Fibroblast of lung (primary cell): ENCODE measurements at regions not wholly inside any gene's neighbourhood (a gene's known extent, or its start where the extent isn't known, plus 50 kb on each side); places are given as distances from the start of the nearest gene placed in this dataset.

ENCODE experiments used
- DNase-seq, 2 donors: peaks; one replicate each; pipeline versions ENCODE4 v3.0.0 to v3.0.0-alpha.2; 2010; ENCODE audit warnings: low read depth in 2 of 2
- H2AFZ ChIP-seq: 2 replicates; pipeline ENCODE4 v1.5.1; 2012; ENCODE audit warnings: low read length, control low read depth, inconsistent platforms
- H3K27ac ChIP-seq: 2 replicates; pipeline ENCODE4 v1.5.1; 2011; ENCODE audit warnings: low read length, control low read depth; ENCODE audit not compliant: insufficient read depth
- H3K27me3 ChIP-seq: 2 replicates; pipeline ENCODE4 v1.5.1; 2011; ENCODE audit warnings: mild to moderate bottlenecking, low read length; ENCODE audit not compliant: control insufficient read depth, insufficient read depth
- H3K36me3 ChIP-seq: 2 replicates; pipeline ENCODE4 v1.5.1; 2011; ENCODE audit warnings: low read length; ENCODE audit not compliant: control insufficient read depth, insufficient read depth
- H3K4me1 ChIP-seq: 2 replicates; pipeline ENCODE4 v1.5.1; 2011; ENCODE audit warnings: low read length; ENCODE audit not compliant: control insufficient read depth, insufficient read depth; ENCODE audit errors: extremely low read depth
- H3K4me2 ChIP-seq: 2 replicates; pipeline ENCODE4 v1.5.1; 2011; ENCODE audit warnings: low read length, control low read depth; ENCODE audit not compliant: insufficient read depth; ENCODE audit errors: extremely low read depth
- H3K4me3 ChIP-seq, 4 experiments: fragments of 200-600 bp in 1 of 4; sonication (generic) in 1 of 4; replicated peaks in 1 of 4; 2 replicates each; pipeline ENCODE4 v1.5.1; 2011 to 2016; ENCODE audit warnings: low read length in 4 of 4, low read depth in 3 of 4, mild to moderate bottlenecking in 3 of 4, control low read depth in 2 of 4, inconsistent platforms in 1 of 4, mixed read lengths in 1 of 4; ENCODE audit not compliant: insufficient read depth in 1 of 4; ENCODE audit errors: control extremely low read depth in 1 of 4
- H3K79me2 ChIP-seq: 2 replicates; pipeline ENCODE4 v1.5.1; 2012; ENCODE audit warnings: mild to moderate bottlenecking, low read length, inconsistent platforms; ENCODE audit not compliant: control insufficient read depth, insufficient read depth
- H3K9ac ChIP-seq: 2 replicates; pipeline ENCODE4 v1.5.1; 2011; ENCODE audit warnings: mild to moderate bottlenecking, low read length, control low read depth; ENCODE audit not compliant: insufficient read depth
- H3K9me3 ChIP-seq: 2 replicates; pipeline ENCODE4 v1.5.1; 2012; ENCODE audit warnings: low read depth, low read length; ENCODE audit not compliant: control insufficient read depth, insufficient read depth
- H4K20me1 ChIP-seq: 2 replicates; pipeline ENCODE4 v1.5.1; 2011; ENCODE audit warnings: low read length; ENCODE audit not compliant: control insufficient read depth, insufficient read depth; ENCODE audit errors: extremely low read depth
- CTCF ChIP-seq, 2 donors: IDR thresholded peaks in 1 of 2; conservative IDR thresholded peaks in 1 of 2; 1 replicate in 1 of 2; 2 replicates in 1 of 2; pipeline ENCODE4 v1.5.1; 2011 to 2012; ENCODE audit warnings: low read length in 2 of 2, control low read depth in 1 of 2, inconsistent platforms in 1 of 2, low read depth in 1 of 2, mild to moderate bottlenecking in 1 of 2
- EZH2 ChIP-seq: IDR thresholded peaks from 2 replicates; pipeline ENCODE4 v1.5.1; 2012; ENCODE audit warnings: low read length, control low read depth, mild to moderate bottlenecking; ENCODE audit errors: missing control alignments

DNA sequence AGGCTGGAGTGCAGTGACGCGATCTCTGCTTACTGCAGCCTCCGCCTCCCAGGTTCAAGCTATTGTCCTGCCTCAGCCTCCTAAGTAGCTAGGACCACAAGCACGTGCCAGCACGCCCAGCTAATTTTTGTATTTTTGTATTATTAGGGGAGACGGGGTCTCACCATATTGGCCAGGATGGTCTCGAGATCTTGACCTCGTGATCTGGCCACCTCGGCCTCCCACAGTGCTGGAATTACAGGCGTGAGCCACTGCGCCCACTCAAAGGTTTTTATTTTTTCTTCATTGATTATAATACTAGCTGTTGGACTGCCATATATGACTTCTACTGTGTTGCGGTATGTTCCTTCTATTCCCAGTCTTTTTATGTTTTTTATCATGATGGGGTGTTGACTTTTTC lies 569.7 kb upstream of the SLITRK6 start:
- no peak overlapping the region for H3K4me2 ChIP-seq
- no peak overlapping the region for H3K27ac ChIP-seq
- no peak overlapping the region for H3K9ac ChIP-seq
- no peak for DNase-seq
- no peaks in the 10 kb centered on the region for H4K20me1 ChIP-seq
- H3K4me1 ChIP-seq, result no peaks in the 10 kb centered on the region
- H3K79me2 ChIP-seq, result no peaks in the 10 kb centered on the region
- H3K36me3 ChIP-seq, result no peaks in the 10 kb centered on the region
- no peaks in the 10 kb centered on the region for H3K9me3 ChIP-seq
- no peaks in the 10 kb centered on the region for H3K27me3 ChIP-seq
- TF ChIP-seq CTCF (conservative IDR thresholded peaks at IDR 0.05 in 1 of 2, IDR thresholded peaks at IDR 0.05 in 1 of 2; ENCODE audit: low read depth in 1 of 2, low read length in 2 of 2) (no peak), EZH2 (no peak)
- H3K4me3 ChIP-seq, result no peak overlapping the region
- no peak overlapping the region for H2AFZ ChIP-seq

DNA sequence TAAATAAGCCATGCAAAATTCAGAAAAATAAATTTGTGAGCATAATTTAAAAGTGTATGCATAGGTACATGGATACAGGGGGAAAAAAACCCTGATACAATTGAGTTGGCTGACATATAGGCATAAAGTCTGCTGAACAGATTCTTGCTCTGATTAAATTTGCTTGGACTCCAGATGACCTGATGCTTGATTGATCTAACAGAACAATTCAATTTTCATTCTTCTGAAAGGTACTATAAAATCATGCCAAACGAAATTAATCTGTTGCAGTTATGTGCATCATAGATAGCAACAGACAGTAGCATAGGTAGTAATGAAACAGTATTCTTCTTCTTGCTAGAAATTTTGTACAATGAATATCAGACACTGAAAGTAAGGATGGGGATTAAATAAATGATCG lies 578.2 kb upstream of the SLITRK6 start:
- Histone ChIP-seq H3K79me2 (no peaks in the 10 kb centered on the region), H3K36me3 (no peaks in the 10 kb centered on the region), H3K4me2 (no peak overlapping the region), H3K4me1 (no peaks in the 10 kb centered on the region), H3K27ac (no peak overlapping the region), H4K20me1 (no peaks in the 10 kb centered on the region), H2AFZ (no peak overlapping the region), H3K9ac (no peak overlapping the region), H3K4me3 (no peak overlapping the region), H3K27me3 (no peaks in the 10 kb centered on the region), H3K9me3 (no peaks in the 10 kb centered on the region)
- DNase-seq, result no peak
- TF ChIP-seq EZH2 (no peak), CTCF (conservative IDR thresholded peaks at IDR 0.05 in 1 of 2, IDR thresholded peaks at IDR 0.05 in 1 of 2; ENCODE audit: low read depth in 1 of 2, low read length in 2 of 2) (no peak)

- no peak for DNase-seq
- Histone ChIP-seq H3K9me3 (no peaks in the 10 kb centered on the region), H3K27ac (no peak overlapping the region), H3K4me2 (no peak overlapping the region), H3K4me3 (no peak overlapping the region), H3K36me3 (no peaks in the 10 kb centered on the region), H3K79me2 (no peaks in the 10 kb centered on the region), H3K4me1 (no peaks in the 10 kb centered on the region), H3K27me3 (no peaks in the 10 kb centered on the region), H2AFZ (no peak overlapping the region), H4K20me1 (no peaks in the 10 kb centered on the region), H3K9ac (no peak overlapping the region)
- TF ChIP-seq EZH2 (no peak), CTCF (conservative IDR thresholded peaks at IDR 0.05 in 1 of 2, IDR thresholded peaks at IDR 0.05 in 1 of 2; ENCODE audit: low read depth in 1 of 2, low read length in 2 of 2) (no peak)
Measured at GRCh38 chr13:86378628-86379027, 579.4 kb upstream of the SLITRK6 start.
